Skin of body (tissue), 1 donor: ENCODE measurements at regions not wholly inside any gene's neighbourhood (a gene's known extent, or its start where the extent isn't known, plus 50 kb on each side); places are given as distances from the start of the nearest gene placed in this dataset.
A peak's percentile ranks its signal among the peaks of the same experiment; 100 is the strongest.

Experiments used
- DNase-seq: peaks from one replicate; lab custom pipeline; 2025; lab: John Stamatoyannopoulos, UW

DNA sequence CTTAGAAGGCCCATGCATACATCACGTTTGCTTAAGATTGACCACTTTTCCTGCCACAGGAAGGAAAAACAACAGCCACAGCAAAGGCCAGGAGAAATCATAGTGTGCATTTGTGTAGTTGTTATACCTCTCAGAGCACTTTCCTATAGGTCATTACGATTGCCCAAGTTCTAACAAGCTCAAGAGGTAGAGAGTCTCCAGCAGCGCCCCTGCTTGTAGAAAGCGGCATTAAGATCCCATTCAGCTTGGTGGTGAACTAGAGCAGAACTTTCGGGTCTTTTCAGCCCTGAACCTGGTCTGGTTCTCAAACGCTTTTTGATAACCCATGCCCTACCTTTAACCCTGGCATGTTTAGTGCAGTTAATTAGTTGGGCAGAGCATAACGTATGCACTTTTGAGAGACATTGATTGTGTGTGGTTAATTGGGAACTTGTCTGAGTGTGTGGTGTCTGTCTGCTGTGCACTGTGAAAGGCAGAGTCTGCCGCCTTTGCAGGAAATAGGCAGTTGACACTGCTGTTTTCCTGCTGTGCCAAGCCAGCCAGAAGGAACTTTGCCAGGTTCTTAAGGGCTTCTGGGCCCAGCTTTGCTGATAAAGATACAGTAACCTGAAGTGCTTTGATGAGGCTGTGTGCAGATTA is 109.9 kb upstream of the CLMP start:
- DNase-seq, result no peak

DNA sequence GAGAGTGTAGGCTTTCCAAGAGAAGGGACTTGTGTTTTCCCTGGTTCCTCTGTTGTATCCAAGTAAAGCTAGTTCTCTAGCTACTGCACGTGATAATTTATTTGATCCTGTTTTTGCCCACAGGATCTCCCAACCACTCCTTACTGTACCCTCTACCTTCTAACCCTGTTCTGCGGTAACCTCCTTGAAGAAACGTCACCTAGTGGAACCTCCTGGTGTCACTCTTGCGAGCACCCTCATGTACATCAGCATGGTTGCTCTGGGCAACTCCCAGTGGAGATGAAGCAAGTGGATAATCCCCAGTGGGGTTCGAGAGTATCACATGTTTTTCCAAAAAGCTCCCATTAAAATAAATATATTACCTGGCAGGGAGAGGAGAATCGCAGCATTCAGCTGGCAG is 108.9 kb upstream of the CLMP start:
- DNase-seq, result no peak

DNA sequence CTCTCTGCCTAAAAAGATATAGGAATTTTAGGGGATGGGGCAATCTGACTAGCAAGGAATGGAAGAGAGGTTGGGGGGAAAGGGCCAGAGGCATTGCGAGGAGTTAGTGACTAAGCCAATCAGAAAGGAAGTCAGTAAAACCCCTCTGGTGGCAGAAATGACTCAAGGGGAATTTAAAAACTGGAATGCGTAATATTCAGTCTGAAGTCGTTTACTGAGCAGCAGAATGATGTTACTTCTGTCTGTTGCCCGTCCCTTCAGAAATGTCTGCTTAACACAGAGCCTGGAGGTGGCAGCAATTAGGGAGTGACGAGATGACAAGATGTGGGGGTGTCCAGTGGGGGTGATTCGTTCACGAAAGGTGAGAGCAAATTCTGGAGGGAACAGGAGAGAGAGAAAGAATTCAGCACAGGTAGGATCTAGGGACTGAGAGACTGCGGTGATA is 107.7 kb upstream of the CLMP start:
- no peak for DNase-seq

DNA sequence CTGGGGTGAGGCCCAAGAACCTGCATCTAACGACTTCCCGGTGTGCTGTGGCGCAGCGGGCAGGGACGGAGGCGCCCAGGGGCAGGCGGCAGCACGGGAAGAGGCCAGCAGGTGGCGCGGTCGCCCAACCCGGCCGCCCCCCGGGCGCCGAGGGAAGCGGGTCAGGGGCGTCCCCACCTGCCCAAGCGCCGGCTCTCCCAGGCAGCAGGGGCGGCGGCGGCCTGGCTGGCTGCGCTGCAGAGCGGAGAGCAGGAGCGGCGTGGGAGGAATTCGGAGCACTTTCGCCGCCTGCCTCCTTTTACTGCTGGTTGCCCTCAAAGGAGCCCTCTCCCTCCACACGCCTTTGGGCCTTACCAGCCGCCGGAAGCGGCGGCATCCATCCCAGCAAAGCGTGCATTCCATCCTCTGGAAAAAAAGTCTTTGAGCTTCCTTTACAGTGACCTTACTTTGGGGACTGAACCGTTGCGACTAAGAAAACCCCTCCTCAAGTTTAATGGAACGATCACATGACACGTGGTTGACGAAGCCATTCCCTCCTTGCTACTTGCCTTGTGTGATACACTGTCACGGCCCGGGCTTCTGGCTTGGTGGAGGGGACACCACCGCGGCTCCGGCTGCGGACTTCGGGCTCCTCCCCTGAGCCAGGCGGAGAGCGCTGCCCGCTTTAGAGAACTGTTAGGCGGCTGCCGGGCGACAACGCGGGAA is 106.8 kb upstream of the CLMP start:
- peak; percentile 35 for DNase-seq

DNA sequence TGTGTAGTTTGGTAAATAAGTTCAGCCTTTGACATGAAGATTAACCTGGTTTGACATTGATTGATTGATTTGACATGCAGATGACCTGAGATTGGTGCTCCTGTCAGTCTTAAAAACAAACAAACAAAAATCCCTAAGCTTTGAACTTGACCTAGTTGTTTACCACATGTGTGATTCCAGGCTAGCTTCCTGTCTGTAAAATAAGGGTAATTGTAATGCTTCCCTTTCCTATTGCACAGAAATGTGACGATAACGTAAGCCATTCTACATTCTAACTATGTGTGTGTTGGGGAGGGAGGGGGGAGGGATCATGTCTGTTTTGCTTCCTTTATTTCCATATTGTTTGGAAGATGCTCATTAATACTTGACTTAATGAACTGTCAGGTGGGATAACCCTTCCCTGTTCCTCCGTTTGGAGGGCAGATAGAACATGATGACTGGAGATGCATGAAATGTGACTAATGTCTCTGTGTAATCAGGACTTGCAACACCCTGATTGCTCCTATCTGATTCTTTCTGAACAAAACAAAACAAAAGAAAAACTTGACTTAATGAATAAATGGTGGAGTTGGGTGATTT is 106.1 kb upstream of the CLMP start:
- DNase-seq, result peak; percentile 62

DNA sequence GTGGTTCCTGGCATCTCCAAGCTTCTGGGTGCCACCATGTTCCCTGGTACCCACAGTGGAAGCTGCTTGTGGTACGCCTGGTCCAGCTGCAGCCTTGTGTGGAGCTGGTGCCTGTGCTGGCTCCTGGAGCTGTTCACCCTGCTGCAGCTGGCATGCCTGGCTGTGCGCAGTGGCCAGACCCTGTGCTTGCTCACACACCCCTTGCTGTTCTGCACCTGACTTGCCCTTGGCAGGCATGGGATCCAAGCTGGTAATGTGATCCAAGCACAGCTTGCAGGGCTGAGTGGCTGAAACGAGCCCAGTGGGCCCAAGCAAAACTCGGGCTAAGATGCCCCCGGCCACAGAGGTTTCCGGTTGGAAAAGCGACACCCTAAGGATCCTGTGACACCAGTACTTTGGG is 104.7 kb upstream of the CLMP start:
- no peak for DNase-seq

DNA sequence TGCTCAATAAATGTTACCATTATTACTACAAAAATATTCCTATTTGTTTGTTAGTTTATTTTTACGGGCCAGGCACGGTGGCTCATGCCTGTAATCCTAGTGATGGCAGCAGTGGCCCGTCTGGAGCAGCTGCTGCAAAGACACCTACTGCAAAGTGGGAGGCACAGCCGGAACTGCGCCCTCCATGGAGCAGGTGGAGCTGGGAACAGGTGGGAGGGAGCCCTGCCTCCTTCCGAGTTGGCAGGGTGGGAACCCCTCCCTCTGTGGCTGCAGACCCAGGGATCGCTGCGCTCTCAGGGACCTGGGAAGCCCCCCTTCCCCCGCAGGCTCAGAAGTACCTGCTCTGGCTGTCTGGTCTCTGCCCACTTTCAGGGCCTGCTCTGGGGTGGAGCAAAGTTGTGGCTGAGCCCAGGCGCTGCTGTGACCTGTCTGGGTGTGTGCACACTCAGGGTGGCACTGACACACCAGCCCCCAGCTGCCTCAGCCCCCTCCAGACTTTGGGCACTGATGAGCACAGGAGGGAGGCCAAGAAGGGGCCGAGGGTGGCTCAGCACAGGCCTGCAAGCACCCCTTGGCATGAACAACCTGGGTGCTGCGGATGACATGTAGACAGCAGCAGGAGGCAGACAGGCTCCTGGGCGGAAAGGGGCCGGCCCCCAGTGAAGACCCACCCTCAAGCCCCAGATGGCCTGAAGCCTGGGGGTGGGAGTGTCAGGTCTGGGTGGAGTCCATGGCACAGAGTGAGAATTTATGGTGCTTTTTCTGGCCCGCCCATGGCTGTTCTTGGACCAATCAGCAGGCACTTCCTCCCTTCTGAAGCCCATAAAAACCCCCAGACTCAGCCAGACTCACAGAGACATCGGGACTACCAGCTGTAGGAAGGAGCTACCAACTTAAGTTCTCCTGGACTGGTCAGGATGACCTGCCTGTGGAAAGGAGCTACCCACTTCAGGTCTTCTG is 103.7 kb upstream of the CLMP start:
- no peak for DNase-seq

DNA sequence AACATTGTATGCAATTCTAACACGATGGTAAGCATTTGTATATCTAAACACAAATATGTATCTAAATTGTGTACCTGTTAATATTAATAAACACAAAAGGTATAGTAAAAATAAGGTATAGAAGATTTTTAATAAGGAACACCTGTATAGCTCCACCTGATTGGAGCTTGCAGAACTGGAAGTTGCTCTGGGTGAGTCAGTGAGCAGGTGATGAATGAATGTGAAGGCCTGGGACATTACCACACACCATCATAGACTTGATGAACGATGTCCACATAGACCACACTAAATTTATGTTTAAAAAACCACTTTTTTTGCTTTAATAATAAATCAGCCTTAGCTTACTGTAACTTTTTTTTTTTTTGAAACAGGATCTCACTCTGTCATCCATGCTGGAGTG is 97.6 kb upstream of the CLMP start:
- DNase-seq, result no peak

DNA sequence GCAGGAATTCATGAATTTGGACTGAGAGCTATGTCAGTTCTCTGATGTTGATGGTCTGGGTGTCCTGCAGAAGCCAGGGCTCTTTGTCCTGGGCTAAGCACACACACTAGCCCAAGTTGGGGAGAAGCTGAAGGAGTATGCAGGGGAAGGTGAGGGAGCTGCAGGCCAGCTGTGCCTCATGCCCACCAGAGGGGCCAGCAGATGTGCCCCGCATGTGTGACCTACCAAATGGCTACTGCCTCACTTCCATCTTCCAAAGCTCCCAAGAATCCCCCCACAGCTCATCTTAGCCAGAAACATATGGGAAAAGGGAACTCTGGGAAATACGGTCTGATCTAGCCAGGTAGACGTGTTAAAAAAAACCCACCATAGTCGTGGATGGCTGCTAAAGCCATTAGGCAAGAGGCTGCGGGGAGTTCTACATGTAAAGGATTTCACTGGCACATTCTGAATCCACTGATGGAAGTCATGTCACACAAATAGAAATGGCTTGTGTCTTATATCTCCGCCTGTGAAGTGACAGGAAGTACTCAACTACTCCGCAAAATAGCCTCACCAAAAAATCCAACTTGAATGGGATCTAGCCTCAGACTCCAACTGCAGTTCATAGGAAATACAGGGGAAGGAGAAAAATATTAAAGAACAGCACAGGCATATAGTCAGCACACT is 96.3 kb upstream of the CLMP start:
- no peak for DNase-seq

DNA sequence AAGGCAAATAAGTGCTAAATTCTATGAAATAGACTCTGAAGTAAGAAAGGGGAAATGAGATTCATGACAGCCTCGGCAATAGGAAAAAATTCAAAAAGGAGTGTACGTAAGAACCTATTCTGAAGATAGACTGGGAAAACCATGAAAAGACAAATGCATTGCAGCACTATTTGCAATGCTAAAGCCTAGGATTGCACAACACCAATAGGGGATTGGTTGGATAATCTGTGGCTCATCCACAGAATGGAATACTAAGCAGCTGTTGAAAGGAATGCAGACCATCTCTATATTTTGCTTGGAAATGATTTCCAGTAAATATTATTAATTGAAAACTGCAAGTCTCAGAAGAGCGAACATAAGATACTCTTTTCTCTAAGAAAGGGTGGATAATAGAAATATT is 91.7 kb upstream of the CLMP start:
- DNase-seq, result peak; percentile 4

DNA sequence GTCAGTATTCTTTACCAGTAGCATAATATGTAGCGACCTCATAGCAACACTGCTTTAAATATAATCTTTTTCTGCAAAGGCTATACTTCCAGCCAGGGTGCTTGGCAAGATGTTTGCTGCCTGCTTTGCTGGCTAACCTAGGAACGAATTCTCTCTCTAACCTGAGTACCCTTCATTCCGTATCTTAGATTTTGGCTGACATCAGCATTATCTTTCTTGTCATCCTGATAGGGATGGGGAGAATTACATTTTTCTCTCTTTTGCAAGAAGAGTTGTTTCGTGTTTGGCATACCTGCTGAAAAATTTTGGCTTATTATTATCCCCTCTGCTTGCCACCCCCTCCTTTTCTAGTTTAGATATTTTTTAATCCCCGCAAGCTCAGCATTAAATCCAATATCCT is 91.2 kb upstream of the CLMP start:
- no peak for DNase-seq

DNA sequence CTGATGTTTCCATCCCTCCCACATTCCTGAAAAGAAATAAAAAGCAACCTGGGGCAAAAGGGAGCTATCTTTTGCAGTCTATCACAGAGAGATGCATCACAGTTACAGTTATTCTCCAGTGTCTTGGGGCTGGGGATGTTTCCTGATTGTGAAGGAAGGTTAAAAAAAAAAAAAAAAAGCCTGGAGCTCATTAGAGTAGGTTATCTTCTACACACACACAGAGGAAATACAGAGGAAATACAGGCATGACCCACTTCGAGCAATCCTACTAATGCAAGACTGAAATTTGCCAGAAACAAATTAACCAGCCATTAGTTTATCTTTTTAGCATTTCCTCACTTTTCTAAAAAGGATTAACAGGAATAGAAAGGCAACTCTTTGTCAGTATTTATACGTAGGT is 89.4 kb upstream of the CLMP start:
- no peak for DNase-seq

DNA sequence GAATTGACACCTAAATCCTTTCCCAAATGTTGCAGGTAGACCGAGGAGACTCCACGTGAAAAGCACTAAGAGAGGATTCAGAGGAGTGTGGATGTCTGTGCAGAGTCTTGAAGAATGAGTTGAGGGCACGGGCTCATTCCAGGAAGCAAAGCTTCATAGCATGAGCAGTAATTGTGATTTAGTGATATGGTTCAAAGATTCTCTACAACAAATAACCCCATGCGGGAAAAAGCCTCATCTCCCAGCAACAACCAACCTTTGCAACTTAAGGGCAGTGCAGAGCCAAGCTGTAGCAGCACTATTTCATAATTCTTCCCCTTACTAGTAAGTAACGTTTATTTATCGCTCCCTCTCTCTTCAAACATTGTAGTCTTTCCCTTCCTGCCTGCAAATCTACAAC is 87.5 kb upstream of the CLMP start:
- DNase-seq, result no peak

DNA sequence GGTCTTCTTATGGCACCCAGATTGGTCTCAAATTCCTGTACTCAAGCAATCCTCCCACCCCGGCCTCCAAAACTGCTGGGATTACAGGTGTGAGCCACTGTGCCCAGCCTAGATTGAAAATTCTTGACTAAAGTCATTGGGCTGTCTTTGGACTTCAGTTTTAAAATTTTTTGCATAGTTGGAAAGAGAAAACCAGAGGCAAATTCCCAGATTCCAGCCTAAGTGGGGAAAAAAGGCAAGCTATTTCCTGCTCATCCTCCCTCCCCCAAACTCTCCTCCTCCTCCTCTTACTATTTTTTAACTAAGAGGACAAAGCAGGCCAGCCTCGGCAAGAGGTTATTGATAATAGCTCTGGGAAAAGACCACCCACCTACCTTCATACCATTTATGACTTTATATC is 78.6 kb upstream of the CLMP start:
- DNase-seq, result no peak

DNA sequence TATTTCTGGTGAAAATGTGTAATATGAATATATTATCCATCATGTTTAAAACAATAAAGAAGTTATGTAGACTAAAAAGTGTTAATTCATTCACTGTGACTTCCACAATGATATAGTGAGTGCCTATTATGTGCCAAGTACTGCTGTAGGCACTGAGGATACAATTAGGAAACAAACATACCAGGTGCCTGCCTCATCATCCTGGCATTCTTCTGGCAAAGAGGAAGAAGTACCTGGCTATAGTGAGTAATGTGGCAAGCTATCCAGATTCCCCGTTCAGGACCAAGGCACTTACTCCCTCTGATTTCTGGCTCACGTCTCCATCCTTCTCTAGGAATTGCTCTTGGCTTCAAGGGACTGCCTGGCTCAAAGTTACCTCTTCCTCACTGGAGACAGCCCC is 77.5 kb upstream of the CLMP start:
- no peak for DNase-seq

DNA sequence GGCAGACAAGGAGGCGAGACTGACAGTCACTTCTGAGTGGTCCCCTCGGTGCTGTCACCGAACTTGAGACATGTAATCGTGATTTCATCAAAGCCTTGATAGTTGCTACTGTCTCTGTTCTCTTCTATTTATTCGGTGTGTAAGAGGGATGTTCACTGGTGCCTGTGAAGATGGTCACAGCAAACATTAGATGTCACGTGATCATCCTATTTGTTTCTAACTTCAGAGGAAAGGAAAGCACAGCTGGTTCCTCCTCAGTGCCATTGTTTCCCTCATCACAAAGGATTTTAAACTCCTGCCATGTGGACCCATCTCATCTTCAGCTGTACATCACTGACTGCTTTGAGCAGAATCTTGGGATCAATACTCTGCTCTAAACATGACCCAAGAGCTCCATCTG is 73.1 kb upstream of the CLMP start:
- peak; percentile 1 for DNase-seq

DNA sequence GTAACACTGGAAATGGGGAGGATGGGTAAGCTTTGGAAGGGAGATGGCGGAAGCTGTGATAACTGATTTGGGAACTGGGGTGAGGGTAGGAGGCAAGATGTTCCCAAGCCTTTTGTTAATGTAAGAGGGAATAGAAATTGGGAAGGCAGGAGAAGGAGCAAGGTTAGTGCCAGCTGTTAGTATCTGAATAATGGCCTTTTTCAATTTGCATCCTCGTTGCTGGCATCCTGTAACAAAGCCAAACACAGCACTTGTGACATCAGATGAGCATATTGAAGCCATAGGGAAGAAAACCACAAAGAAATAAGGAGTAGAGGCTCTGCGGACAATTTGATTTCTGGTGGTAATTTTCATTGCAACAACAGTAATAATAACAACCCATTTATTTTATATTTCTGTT is 70.9 kb upstream of the CLMP start:
- no peak for DNase-seq

DNA sequence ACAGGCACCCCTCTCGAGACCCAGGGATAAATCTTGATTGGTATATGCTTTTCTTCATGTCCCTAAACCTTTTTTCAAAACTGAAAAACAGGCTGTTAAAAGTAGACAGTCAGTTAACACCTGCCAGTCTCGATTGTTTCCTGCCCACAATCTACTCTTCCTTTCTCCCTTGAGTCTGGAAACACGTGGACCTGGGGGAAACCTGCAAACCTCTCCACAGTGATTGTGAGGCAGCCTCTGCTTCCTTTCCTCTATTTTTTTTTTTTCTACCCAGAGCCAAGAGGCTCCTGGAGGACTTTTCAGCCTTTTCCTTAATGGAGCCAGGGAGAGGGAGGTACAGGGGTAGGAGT is 69.4 kb upstream of the CLMP start:
- DNase-seq, result no peak

DNA sequence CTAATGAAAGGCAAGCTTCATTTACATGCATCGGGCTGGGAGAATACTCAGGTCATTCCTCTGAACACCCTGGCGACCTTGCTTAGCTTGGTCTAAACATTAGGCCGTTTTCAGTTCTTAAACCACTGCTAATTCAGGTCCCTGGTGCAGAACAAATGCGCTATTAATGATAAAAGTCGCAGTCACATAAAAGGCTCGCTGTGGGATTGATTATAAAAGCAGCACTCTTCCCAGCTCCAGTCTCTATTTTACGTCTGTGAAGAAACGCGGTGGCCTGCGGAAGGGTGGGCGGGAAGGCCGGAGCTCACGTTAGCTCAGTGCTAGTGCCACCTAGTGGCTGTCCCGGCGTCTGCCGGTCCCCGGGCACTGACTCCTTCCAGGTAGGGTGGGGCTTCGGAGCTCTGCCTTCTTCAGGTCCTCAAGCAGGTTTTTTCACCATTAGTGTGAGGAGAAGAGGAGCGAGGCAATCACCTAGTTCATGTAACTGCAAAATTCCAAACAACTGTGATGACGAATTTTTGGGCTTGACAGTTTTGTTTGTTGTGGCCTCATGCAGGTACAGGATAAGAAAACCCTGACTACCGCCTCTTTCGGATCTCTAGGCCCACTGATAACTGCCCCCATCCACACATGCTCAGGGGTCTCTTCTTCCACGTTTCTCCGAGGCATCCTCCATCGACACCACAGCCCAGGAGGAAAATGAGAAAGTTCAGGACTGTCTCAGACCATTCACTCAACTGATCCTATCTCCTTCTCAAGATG is 66.5 kb upstream of the CLMP start:
- DNase-seq, result peak; percentile 37

DNA sequence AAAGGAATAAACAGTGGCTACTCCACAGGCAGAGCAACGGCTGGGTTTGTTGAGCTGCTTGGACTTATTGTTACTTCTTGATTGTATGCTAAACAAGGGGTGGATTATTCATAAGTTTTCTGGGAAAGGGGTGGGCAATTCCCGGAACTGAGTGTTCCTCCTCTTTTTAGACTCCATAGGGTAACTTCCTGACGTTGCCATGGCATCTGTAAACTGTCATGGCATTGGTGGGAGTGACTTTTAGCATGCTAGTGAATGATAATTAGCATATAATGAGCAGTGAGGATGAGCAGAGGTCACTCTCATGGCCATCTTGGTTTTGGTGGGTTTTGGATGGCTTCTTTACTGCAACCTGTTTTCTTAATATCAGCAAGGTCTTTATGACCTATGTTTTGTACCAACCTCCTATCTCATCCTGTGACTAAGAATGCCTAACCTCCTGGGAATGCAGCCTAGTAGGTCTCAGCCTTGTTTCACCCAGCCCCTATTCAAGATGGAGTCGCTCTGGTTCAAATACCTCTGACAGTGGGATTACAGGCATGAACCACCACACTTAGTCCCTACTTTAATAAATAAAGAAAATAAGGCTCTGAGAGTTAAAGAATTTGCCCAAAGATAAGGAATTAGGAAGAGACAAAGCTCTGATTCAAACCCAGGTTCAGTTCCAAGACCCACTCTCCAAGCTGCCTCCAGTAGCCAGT is 65.6 kb upstream of the CLMP start:
- DNase-seq, result no peak
